ENCODE measurements at regions not wholly inside any gene's neighbourhood (a gene's known extent, or its start where the extent isn't known, plus 50 kb on each side); places are given as distances from the start of the nearest gene placed in this dataset.
"Not testable (repeated sequence)": the region's sequence is repeated elsewhere in the genome, so short reads cannot be mapped to it uniquely, and the experiment has no call there.

DNA sequence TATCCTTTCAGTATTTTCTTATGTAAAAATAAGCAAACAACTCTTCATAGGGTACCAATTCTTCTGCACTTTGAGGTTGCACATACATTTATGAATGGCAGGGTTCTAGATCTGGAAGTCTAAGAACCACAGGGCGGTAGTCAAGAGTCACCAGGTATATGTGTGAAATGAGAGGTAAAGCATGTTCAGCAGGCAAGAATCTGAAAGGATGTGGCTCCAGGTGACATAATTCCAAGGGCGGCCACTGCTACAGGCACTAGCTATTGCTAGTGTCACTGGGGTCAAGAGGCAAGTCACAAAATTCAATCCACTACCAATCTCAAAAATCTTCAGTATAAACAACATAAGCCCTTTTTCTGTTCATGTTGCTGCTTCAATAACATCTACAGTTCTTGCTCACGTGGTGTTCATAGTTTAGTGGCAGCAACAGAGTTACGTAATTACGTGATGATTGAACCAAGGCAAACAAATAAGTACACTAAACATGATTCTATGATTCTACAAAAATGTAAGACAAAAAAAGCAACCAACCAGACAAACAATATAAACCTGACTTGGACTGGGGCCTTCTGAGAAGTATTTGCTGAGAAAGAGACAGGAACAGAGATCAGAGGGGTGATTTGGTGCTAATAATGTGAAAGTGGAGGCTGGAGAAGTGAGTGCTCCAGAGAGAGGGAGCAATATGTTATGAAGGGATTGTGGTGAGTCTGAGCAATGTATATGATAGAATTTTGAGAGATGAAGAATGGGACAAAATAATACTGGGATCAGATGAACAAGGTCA lies 101.7 kb downstream of the NAA11 start:
- DNase-seq (ENCODE audit: low read depth in 2 of 3, low spot score in 1 of 3), result no peak

DNA sequence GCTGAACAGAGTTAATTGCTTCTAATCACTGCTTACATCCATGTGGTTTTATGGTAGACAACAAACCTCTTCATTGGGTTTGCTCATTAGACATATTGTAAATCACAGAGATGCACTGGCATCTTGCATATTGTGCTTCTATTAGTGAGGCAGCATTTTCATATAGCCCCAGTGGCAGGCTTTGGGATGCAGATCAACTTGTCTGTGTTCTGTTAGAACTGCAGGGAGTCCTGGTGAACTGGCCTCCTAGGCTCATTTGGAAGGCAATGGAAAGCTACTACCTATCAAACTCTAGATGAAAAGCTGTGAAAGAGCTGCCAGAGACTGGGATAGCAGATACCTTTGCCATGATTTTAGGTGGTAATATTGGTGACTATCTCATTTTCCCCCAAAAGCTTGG lies 108.8 kb downstream of the NAA11 start:
- DNase-seq (ENCODE audit: low read depth in 2 of 3, low spot score in 1 of 3), result no peak

DNA sequence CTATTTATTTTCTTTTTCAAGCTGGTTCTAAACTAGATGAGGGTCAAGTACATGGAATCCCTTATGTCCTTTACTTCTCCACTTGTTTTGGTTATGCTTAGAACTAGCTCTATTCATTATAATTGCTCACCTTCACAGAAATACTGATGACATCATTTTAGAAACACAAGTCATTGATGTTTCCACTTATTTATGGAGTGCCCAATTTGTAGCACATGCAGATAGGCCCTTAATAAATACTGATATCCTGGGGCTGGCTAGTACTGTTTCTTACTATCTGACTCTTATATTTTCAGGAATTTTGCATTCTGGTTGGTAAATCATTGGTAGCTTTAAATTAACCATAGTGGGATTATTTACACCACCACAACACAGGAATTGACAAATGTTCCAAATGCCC lies 112.2 kb downstream of the NAA11 start:
- DNase-seq (ENCODE audit: low read depth in 2 of 3, low spot score in 1 of 3), result no peak

DNA sequence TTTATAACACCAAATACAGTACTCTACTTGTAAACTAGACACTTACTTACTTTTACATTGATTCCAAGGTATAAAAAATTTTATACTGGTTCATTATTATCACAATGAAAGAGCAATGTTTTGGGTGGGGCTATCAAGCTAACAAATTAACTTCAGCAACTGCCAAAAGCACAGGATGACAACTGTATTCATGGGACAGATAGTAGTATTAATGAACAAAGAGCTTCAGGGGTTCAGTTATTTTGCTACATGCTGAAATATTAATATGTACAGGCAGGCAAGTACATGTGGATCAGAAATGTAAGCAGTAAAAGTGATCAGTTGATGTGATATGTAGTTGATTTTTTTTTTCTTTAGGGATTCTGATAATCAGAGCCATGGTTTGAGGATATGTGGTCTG lies 112.9 kb downstream of the NAA11 start:
- no peak for DNase-seq (ENCODE audit: low read depth in 2 of 3, low spot score in 1 of 3)

DNA sequence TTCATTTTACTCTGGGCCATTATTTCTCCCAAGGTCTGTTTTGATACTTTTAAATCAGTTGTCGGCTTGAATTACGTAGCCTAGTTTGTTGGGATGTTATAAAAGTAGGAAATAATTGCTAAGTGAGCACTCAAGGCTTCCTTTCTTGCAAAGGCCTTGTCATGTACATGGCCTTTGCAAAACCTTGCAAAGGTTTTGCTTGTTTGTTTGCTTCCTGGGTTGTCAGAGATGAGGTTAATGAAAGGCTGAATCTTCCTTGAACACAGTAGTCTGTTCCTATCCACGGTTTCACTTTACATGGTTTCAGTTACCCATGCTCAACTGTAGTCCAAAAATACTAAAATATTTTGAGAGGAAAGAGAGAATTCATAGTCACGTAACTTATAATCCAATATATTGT lies 113.5 kb downstream of the NAA11 start:
- no peak for DNase-seq (ENCODE audit: low read depth in 2 of 3, low spot score in 1 of 3)

DNA sequence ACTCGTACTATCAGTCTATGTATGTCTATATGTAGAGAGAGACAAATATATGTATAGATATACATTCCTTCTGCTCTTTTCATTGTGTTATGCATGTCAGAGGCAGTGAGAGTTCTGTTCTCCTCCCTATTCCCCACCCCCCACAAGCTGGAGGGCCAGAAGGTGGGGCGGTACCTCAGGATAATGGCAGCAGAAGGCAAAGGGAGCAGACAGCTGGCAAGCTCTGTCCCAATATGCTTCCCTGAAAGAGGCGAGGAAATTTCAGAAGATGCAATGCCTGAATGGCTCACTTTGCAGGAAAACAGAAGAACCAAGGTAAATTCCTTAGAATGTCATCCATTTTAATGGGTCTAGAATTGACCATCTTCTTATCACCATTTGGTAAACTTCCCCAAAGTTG lies 114.4 kb downstream of the NAA11 start:
- DNase-seq (ENCODE audit: low read depth in 2 of 3, low spot score in 1 of 3), result no peak

DNA sequence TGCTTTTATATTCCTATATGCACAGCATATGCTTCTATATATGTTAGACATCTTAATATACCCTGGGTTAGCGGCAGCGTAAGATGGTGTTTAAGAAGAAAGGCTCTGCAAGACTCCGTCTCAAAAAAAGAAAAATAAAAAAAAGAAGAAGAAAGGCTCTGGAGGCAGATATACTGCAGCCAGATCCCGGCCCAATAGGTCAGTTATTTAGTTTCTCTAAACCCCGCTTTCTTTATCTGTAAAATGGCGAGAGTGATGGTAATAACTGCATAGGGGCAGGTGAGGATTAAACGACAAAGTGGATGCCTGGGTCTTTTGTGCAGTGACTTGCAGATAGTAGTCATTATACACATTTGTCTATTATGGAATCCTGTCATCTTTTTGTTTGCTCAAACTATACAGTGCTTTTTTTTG lies 115.2 kb downstream of the NAA11 start:
- no peak for DNase-seq (ENCODE audit: low read depth in 2 of 3, low spot score in 1 of 3)

DNA sequence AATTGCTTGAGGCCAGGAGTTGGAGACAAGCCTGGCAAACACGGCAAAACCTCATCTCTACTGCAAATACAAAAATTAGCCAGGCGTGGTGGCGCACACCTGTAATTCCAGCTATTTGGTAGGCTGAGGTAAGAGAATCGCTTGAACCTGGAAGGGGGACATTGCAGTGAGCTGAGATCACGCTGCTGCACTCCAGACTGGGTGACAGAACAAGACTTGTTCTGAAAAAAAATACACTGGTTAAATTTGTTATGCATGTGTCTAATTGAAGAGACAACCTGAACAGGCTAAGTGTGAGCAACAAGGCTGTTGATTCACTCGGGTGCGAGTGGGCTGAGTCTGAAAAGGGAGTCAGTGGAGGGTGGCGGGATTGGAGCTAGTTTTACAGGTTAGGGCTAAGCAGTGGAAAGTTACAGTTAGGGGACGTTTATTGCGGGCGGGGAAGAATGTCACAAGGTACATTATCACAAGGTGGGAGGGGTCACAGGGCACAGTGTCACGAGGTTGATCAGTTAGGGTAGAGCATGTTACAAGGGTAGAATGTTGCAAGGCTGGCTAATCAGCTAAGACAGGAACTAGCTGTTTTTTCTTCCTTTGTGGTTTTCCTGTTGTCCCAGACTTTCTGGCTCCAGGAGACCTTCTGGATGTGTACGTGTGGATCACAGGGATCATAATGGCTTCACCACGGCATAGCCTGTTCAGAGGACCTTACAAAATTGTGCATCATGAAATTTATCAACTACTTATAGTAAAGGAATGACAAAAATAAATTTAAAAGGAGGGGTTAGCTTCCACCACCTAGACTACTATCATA lies 115.8 kb downstream of the NAA11 start:
- no peak for DNase-seq (ENCODE audit: low read depth in 2 of 3, low spot score in 1 of 3)

DNA sequence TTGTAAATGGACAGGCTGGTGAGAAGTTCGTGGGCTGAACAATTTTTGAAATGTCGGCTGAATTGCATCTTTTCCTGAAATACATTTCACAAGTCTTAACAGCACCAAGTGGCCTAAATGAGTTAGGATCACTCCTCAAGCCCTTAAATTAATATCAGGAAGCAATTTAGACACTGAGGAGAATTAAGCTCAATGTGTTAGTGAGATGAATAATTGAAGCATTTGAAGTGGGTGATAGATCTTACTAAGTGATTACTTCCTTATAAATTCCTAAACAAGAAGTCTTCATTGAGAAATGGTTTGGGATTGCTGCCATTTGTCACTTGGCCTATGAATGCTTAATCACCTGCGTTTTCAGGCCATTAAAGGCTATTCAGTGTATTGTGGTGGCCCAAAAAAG lies 116.8 kb downstream of the NAA11 start:
- no peak for DNase-seq (ENCODE audit: low read depth in 2 of 3, low spot score in 1 of 3)

DNA sequence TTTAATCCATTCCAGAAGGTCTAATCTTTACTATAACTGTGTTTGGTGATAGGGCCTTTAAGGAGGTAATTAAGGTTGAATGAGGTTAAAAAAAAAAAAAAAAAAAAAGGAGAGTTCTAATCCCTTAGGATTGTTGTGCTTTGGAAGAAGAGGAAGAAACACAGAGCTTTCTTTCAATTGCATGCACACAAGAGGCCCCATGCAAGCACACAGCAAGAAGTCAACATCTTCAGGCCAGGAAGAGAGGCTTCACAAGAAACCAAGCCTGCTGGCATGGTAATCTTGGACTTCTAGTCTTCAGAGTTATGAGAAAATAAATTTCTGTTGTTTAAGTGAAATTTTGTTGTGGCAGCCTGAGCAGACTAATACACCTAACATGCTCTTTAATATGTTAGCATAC lies 118.6 kb downstream of the NAA11 start:
- no peak for DNase-seq (ENCODE audit: low read depth in 2 of 3, low spot score in 1 of 3)

DNA sequence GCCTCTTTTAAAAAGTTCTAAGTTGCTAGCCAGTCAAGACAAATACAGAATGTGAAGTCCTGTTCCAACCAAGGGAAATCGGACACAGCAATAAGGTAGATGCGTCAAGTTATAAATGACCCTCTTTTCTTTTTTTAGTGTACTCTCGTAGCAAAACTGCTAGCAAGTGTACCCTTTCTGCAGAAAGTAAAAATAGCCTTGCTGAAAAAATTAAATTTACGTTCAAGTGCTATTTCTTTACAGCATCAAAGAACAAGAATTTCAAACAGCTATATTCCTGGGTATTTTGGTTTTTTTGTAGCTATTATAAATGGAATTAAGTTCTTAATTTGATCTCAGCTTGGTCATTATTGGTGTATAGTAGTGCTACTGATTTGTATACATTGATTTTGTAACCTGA lies 119.2 kb downstream of the NAA11 start:
- no peak for DNase-seq (ENCODE audit: low read depth in 2 of 3, low spot score in 1 of 3)

DNA sequence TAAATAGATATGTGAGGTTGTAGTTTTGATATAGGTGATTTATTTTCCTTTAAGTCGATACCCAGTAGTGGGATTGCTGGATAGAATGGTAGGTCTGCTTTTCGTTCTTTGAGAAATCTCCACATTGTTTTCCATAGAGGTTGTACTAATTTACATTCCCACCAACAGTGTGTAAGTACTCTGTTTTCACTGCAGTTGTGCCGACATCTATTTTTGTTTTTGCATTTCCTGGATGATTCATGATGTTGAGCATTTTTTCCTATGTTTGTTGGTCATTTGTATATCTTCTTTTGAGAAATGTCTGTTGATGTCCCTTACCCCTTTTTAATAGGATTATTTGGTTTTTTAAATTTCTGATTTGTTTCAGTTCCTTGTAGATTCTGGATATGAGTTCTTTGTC lies 120.7 kb downstream of the NAA11 start:
- no peak for DNase-seq (ENCODE audit: low read depth in 2 of 3, low spot score in 1 of 3)

DNA sequence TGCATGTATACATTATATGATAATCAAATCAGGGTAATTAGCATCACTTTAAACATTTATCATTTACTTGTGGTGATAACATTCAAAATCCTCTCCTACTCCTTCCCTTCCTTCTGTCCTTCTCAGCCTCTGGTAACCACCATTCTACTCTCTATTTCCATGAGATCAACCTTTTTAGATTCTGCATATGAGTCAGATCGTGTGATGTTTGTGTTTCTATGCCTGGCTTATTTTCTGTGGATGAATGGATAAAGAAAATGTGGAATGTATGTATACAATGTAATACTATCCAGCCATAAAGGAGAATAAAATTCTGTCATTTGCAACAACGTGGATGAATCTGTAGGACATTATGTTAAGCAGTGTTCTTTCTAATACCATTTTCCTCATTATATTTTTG lies 123.9 kb downstream of the NAA11 start:
- no peak for DNase-seq (ENCODE audit: low read depth in 2 of 3, low spot score in 1 of 3)

DNA sequence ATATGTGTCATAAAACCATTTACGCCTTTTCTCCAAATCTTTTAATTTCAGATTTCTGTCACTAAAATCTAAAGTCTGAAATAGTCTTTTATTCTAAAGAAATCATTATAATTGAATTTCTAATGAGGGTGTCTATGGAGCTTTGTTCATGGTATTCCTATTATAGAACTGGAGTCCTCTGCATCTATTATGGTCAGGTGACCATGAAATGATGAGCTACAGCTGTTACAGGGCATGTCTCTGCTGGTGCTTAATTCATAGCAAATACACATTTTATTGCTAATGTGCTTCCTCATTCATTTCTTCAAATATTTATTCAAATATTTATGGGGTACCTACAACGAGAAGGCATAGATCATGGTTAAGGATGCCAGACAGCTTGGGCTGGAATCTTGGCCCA lies 126.1 kb downstream of the NAA11 start:
- no peak for DNase-seq (ENCODE audit: low read depth in 2 of 3, low spot score in 1 of 3)

DNA sequence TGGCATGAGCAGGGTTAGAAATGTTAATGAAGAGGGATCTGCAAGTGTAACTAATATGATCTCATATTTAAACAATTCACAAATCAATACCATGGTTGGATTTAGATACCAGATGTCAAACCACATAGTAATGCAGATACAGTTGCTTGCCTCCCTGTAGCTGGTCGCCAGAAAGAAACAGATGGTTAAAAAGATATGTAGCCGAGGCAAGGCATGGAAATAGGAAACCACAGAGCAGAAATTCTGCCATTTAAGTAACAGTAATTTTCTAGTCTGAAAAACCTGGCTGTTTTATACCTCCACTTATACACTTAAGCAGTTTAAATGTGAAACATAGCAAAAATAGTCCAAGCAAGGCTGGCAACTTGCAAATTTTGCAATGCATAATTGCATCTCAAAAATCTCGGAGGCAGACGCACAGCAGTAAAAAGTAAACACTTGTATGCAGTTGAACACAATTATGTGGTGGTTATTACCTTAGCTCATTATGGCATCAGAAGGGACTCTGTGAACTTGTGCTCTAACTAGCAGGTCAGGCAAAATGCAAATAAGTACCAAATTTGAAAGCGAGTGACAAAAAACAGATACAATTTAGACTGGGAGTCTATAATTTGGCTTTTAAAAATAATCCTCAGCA lies 126.8 kb downstream of the NAA11 start:
- no peak for DNase-seq (ENCODE audit: low read depth in 2 of 3, low spot score in 1 of 3)

DNA sequence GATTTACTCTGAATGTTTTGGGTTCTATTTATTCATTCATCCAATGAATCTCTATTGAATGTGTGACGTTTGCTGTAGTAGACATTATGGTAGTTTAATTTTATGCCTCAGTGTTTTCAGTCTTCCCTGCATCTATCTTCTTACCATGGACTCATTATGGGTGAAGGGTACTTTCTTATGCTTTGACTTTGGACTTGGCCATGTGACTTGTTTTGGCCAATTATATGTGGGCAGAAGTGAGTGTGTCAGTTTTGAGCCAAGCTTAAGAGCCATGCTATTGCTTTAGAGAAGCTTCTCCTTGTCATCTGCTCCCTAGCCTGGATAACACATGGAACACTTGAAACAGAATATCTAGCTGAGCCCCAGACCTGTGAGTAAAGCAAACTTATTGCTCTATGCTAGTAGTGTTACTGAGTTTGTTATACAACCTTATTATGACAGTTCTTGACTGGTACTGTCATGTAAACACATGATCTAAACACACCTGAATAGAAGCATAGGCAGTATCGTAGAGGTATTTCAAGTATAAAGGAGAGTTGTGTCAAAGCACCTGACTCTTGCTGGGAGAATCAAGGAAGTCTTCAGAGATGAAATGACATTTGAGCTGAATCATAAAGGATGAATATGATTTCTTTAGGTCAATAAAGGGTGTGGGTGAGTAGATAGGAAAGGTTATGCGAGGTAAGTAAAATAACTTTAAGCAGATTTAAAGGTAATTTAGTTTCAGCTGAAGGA lies 128.4 kb downstream of the NAA11 start:
- DNase-seq (ENCODE audit: low read depth in 2 of 3, low spot score in 1 of 3), result no peak

DNA sequence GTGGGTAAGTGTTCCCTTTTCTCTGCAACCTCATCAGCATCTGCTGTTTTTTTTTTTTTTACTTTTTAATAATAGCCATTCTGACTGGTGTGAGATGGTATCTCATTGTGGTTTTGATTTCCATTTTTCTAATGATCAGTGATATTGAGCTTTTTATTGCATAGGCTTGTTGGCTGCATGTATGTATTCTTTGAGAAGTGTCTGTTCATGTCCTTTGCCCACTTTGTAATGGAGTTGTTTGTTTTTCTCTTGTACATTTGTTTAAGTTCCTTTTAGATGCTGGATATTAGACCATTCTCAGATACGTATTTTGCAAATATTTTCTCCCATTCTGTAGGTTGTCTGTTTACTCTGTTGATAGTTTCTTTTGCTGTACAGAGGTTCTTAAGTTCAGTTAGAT lies 134.6 kb downstream of the NAA11 start:
- not testable (repeated sequence) for DNase-seq (ENCODE audit: low read depth in 2 of 3, low spot score in 1 of 3)

DNA sequence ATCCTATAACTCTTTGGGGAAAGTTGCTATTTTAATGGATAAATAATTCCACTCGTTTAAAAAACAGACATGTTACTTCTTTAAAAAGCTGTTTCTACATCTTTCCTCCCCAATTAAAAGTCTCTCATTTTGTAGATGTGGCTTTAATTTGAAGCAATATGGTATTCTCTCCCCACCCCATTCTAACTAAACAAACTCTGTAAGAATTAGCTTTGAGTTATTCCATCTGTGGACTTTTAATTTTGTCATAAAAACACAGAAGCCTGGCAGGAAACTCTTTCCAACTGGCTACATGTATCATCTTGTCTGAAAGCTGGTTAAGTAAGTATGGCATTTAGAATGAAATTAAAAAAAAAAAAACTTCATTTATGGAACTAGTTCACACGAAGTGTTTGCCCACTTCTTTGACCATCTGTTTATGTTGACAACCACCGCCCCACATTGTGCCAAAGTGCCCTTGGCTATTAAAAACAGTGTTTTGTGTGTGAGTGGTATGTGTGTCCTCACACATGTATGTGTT lies 140.3 kb downstream of the NAA11 start:
- DNase-seq (ENCODE audit: low read depth in 2 of 3, low spot score in 1 of 3), result no peak

DNA sequence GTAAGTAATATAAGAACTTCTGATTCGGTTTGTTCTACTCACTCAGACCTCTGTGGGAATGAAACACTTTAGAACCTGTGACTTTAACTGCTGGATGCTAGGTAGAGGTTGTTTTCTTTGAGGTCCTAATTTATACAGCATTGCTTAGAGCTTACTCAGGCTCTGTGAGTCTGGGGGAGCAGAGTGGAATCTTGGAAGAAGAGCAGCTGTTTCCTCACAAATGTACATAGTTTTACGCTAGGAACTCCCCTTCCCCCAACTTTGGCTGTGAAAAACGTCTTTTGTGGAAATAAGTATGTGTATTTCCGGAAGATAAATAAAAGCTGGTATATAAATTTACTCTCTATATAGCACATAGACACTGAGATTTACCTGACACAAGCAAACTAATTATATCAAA lies 141.4 kb downstream of the NAA11 start:
- DNase-seq (ENCODE audit: low read depth in 2 of 3, low spot score in 1 of 3), result no peak

DNA sequence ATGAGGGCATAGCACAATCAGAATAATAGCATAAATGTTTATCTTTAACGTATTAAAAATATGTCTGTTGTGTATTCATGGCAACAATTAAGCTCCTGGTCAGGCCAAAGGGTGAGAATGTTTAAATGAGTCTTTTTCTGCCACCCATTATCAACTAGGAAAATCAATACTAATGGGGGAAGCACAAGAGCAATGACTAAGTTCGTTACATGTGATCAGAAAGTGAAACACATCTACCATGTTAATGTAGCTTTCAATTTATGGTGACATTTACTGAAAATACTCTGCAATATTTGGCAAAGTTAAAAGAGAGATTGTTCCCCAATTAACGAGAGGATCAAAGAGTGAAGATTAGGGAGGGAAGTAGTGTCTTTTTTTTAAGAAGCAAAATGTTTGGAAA lies 143.7 kb downstream of the NAA11 start:
- DNase-seq (ENCODE audit: low read depth in 2 of 3, low spot score in 1 of 3), result no peak

DNA sequence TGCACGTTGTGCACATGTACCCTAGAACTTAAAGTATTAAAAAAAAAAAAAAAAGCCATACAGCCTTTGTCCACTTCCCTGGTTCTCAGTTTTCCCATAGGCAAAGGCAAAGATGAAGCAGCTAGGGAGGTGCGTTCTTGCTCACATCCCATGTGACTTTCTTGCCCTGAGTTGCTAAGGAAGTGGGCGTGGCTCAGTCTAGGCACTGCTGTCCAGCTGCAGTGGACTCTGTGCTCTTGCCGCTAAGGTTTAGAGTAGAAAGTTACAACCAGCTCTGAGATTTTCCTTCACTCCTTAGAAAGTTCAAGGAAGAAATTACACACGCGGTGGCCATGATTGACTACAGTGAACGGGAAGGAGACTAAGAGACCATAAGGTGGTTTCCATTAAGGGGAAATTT lies 144.7 kb downstream of the NAA11 start:
- no peak for DNase-seq (ENCODE audit: low read depth in 2 of 3, low spot score in 1 of 3)
